ENCODE measurements at regions not wholly inside any gene's neighbourhood (a gene's known extent, or its start where the extent isn't known, plus 50 kb on each side); places are given as distances from the start of the nearest gene placed in this dataset.

DNA sequence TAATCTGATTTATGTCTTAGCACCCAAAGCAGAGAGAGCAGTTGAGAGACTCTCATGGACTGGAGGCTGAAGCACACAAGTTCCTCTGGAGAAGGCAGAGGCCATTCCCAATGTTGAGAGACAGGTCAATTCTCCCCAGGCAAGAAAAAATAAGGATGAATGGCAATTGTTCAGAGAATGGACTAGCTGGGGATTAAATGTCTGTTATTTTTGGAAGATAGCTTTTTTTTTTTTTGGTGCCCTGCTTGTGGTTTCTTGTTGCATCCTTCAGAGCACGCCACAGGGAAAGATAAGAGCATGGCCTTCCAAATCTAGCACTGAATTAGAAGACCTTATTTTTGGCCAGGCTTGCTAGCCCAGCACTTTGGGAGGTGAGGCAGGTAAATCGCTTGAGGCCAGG is 65.6 kb upstream of the ERRFI1 start:
- DNase-seq (ENCODE audit: low read depth in 1 of 2, low spot score in 1 of 2): no peak

GRCh38 chr1:8090241-8090702 is 64.2 kb upstream of the ERRFI1 start:
- DNase-seq (ENCODE audit: low read depth in 1 of 2, low spot score in 1 of 2): no peak

DNA sequence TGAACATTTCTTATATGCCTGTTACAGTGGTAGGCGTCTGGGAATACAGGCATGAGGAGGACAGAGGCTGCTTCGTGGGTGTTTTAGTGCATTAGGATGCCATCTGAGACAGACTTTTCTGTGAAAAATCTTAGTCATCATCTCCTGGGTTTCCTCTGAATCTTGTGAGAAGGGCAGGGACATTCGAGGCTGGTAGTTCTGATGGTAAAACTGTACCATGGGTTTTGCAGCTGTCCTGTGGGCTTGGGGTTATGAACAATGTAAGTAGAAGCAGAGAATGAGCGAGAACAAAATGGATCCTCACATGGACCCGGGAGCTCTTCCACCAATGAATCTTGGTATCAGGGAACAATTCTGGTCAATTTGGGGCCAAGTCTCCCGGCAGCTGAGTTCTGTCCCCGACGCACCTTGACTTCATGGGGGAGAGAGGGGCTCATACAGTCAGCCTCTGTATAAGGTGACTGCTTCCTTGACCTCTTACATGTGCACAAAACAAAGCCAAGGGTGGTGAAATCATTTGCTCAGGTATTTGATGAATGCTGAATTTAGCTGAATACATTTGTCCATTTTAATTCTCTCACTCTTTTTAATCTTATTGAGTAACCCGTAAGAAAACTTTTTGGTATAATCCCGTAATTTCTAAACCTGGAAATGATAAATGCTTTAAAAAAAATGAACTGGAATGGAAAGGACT is 63.6 kb upstream of the ERRFI1 start:
- no peak for DNase-seq (ENCODE audit: low read depth in 1 of 2, low spot score in 1 of 2)

- DNase-seq (ENCODE audit: low read depth in 1 of 2, low spot score in 1 of 2): no peak
Measured at GRCh38 chr1:8086055-8086454, 59.9 kb upstream of the ERRFI1 start.

DNA sequence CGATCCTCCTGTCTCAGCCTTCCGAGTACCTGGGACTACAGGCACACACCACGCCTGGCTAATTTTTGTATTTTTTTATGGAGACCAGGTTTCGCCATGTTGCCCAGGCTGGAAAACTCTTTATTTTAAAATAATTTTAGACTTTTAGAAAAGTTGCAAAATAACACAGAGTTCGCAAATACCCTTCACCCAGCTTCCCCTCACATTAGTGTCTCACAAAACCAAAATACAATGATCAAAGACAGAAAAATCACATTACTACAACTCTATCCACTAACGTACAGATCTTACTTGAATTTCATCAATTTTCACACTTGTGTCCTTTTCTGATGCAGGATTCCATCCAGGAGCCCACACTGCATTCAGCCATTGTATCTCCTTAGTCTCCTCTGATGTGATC is 58.8 kb upstream of the ERRFI1 start:
- DNase-seq (ENCODE audit: low read depth in 1 of 2, low spot score in 1 of 2): no peak

GRCh38 chr1:8083739-8084484 is 57.8 kb upstream of the ERRFI1 start:
- DNase-seq (ENCODE audit: low read depth in 1 of 2, low spot score in 1 of 2): no peak

GRCh38 chr1:8082945-8083344 is 56.8 kb upstream of the ERRFI1 start:
- DNase-seq (ENCODE audit: low read depth in 1 of 2, low spot score in 1 of 2): no peak

DNA sequence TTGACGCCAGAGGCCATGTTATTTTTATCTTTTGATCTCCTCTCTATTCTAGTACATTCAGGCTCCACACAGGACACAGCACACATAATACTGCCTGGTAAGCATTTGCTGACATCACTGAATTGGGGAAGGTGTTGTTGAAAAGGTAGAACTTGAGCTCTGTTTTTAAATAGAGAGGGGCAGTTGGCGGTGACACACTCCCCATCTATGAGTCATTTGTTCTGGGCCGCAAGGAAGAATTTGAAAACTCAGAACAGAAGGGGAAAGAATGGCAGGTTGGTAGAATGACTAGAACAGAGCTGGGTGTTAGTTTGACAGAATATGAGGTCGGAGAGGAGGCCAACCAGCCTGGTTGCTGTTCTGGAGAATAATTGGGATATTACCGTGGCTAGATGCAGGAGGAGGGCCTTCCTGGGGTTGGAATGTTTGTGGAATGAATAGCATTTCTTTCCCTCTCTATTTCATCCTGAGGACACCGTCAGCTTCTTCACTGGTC is 52.1 kb upstream of the ERRFI1 start:
- DNase-seq (ENCODE audit: low read depth in 1 of 2, low spot score in 1 of 2): no peak

GRCh38 chr1:8077602-8078001 is 51.5 kb upstream of the ERRFI1 start:
- no peak for DNase-seq (ENCODE audit: low read depth in 1 of 2, low spot score in 1 of 2)

GRCh38 chr1:8077120-8077573 is 51.0 kb upstream of the ERRFI1 start:
- no peak for DNase-seq (ENCODE audit: low read depth in 1 of 2, low spot score in 1 of 2)

- DNase-seq (ENCODE audit: low read depth in 1 of 2, low spot score in 1 of 2): no peak
Measured at GRCh38 chr1:8076176-8076575, 50.1 kb upstream of the ERRFI1 start.
